Stimulated activated CD8-positive, alpha-beta memory T cell treated with anti-CD3 and anti-CD28 coated beads, Interleukin-2, amount 100 ng/mL, for 48 hours (primary cell): ENCODE measurements at regions not wholly inside any gene's neighbourhood (a gene's known extent, or its start where the extent isn't known, plus 50 kb on each side); places are given as distances from the start of the nearest gene placed in this dataset.

Experiments used
- DNase-seq, 2 donors: peaks; one replicate each; pipeline ENCODE4 v3.0.0-alpha.2; 2020; ENCODE audit warnings: low read depth in 2 of 2

DNA sequence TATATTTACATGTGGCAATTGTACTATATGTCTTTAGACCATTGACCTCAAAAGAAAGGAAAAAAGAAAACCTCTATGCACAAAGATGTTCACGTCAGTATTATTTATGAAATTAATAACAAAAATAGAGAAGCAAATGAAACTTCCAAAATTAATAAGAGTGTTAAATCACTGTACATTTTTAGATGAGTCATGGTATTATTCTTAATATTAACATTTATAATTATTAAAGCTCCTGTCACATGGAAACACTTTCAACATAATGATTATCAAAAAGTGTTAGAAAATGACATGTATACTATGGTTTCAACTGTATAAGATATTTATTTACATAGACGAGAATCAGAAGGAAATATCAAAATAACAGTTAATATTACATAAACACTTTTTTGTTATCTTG, 324.9 kb upstream of the RUNX1 start:
- DNase-seq = no peak

DNA sequence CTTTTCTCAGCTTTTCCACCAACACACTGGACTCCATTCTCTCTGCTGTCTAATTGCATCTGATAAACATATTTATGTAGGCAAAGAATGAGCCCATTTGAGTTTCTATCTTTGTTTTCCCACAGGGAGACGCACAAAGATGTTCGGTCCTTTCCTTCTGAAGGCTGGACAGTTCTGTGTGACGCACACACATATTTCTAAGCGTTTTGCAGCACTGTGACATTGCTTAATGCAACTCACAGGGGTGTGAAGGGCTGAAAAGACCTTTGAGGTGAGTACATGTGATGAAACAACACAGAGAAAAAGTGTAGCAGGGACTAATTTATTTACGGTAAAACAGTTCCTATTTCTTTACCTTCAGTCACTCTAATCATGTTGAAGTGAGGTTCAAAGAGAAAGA, 323.1 kb upstream of the RUNX1 start:
- no peak for DNase-seq

DNA sequence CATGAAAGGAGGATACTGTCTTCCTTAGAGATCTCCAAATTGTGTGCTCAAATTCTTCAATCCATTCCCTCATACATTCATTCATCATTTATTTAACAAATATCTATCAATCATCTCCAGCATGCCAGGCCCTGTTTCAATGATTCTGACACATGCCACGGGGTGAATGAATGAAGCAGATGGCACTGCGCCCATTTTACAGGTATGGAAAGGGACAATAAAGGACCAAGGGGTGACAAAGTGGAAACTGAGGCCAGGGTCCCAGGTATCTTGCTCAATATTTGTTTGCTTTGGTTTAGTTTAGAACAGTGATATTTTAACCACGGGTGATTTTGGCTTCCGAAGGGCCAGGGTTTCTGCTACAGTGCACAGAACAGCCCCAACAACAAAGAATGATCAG, 321.6 kb upstream of the RUNX1 start:
- no peak for DNase-seq

DNA sequence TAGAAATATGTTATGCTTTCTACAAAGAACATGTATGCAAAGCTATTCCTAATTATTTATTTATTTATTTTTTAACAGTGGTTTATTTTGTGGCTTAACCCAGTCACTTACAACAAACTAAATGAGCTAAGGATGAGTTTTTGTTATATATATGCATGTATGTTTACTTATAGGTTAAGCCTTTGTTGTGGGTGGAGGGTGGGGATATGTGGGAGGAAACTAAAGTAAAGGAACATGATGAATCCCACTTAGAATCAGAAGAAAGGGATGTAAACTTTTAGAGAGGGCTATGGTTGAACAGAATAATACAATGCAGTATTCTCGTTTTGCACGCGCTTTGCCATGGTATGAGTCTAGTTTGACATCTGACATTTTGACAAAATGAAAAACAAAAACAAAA, 321.0 kb upstream of the RUNX1 start:
- DNase-seq = no peak

DNA sequence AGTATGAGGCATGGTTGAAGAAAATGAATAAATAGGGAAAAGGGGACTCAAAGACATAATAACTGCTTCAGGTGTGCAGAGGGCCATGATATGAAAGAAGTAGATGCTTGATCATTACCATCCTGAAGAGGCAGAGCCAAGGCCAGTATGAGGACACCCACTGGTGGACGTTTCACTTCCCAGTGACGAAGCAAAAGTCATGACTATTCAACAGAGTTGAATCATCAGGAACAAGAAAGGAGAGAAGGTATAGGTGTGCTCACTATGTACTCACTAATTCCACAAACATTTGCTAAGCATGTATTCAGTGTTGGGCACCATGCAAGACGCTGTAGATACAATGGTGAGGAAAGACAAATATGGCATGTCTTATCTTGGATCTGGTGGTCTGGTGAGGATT, 319.2 kb upstream of the RUNX1 start:
- no peak for DNase-seq

DNA sequence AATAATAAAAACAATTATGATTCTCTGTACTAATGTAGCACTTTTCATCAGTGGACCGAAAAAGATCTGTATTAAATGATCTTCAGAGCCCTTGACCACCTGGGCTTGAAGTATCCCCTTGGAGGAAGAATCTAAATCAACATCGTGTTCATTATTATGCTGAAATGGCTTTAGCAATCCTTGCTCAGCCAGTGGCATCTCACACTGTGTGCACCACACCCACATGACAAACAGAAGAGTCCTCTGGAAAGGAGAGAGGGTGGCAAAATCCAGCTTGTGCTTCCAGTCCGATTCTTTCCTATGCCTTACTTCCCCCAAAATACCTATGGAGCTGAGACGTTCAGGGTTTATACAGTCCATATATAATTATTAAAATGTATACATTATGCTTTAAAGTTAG, 318.5 kb upstream of the RUNX1 start:
- no peak for DNase-seq

DNA sequence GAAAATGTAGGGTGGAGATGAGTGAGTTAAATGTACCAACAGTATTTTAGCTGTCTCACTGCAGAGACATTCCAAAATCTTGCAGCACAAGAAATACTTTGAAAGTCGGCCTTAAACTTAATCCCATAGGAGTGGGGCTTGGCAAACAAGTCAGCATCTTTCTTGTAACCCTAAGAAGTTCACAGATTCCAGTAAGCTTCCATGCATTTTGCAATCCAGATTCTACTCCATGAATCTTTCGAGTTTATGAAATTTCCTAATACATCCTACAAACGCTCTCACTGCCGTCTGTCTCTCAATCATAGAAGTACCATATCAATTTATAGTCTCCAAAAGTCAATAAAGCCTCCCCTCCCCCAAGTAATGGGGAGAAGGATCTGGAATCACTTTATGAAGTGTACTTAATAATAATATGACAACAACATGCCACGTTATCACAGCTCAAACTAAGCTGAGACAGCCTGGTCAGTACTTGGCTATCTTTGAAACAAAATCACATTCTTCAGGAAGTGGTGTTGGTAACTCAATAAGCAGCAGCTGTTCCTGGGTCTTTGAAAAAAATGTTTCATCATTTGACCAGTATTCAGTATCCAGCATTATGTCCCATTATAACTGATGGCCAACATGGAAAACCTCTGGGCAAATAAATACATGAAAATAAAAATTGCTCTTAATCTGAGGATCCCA, 317.4 kb upstream of the RUNX1 start:
- DNase-seq = no peak

DNA sequence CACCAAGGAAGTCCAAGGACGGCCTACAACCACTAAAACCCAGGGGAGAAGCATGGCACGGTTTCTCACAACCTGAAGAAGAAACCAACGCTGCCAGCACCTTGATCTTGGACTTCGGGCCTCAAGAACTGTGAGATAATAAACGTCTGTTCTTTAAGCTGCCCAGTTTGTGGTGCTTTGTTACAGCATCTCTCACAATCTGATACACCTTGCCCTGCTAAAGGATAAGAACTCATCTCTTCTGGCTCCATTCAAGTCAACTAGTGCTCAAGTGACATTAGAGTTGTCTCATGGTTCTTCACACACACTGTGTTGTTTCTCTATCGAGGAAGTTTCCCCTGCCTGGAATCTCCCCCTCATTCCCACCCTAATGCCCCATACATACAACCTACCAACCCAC, 314.4 kb upstream of the RUNX1 start:
- no peak for DNase-seq

DNA sequence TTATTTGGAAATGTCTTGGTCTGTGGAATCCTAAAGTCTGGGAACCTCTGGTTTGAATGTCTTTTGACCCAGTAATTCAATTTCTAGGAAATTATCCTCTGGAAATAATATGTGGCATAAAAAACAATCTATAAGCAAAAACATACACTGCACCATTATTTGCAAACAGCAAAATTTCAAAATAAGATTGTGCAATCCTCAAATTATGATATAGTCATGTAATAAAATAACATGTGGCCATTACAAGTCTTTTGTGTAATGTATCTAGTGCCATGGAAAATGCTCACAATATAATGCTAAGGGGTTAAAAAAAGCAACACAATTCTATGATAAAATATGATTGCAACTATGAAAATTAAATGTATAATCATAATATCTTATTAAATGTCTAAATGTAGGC, 312.9 kb upstream of the RUNX1 start:
- DNase-seq = no peak

DNA sequence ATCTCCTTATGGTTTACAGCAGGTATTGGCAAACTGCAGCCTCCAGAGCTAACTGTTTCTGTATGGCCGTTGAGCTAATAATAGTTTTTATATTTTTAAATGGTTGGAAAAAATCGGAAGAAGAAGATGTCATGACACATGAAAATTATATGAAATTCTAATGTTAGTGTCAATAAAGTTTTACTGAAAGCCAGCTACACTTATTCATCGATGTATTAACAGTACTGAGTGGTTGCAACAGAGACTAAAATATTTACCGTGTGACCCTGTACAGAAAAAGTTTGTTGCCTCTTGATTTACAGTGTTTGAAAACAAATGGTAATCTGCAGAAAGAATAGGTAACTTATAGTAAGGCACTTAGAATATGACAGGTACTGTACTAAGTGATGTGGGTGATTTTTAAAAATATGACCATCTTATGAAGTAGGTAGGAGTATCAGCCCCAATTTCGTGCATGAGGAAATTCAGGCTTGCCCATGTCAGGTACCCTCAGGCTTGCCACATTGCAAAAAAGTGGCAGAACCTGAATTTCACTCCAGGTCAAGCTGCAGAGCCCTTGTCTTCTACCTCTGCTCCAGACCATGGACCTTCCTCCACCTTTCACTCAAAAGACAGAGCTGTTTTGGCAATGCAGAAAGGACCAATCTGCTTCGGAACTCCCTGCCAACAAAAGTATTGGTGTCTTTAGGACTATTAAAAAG, 311.9 kb upstream of the RUNX1 start:
- no peak for DNase-seq

DNA sequence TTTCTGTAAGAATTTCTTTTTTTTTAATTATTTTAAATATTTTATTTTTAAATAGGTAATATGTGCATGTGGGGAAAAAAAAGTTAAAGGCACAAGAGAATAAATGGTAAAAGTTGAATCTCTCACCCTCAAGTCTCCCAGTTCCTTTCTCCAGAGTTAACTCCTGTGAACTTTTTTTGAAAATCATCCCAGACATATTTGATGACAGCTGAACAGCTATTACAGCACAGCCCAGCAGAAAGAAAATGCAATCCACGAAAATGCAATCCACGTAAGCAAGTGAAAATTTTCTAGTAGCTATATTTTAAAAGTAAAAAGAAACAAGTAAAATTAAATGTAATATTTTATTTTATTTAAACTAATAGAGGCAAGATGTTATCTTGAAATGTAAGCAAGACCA, 310.0 kb upstream of the RUNX1 start:
- no peak for DNase-seq

DNA sequence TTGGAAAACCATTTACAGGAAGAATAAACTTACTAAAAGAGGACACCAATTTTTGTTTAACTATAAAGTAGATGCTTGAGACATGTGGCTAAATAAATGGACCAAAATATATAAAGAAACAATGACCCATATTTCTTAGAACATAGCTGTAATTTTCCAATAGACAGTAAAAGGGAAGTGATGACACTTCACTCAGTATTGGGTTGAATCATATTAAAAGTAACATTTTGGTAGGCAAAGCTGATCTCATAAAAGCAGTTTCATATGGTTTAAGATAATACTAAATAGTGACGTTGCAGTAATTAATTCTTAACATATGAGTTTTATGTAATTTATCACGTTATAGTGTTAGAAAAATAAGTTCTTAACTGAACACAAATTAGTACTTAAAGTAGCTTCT, 308.9 kb upstream of the RUNX1 start:
- DNase-seq = no peak

DNA sequence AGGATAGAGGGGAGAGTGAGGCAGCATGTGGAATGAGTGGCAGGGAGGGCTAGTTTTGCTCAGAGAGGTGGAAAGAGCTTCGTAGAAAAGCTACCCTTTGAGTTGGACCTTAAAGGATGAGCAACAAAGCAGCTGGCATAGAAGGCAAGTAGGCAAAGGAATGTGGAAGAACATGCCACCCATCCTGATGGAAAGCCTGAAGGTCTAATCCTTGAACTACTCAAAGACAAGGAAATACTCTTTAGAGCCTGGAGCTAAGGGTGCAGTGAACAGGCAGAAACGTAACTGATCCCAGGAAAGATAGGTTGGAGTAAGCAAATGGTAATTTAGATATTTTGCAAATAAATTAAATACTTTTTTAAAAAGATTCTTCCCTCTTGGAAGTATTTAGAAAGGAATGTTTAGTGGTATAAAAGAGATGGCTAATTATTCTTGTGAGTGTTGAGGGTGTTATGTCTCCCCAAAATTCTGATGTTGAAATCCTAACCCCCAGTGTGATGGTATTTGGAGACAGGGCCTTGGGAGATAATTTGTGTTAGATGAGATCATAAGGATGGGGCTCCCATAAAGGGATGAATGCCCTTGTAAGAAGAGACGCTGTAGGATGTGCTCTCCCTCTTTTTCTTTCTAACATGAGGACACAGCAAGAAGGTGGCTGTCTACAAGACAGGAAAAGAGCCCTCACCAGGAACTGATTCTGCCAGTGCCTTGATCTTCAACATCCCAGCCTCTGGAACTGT, 308.1 kb upstream of the RUNX1 start:
- no peak for DNase-seq

DNA sequence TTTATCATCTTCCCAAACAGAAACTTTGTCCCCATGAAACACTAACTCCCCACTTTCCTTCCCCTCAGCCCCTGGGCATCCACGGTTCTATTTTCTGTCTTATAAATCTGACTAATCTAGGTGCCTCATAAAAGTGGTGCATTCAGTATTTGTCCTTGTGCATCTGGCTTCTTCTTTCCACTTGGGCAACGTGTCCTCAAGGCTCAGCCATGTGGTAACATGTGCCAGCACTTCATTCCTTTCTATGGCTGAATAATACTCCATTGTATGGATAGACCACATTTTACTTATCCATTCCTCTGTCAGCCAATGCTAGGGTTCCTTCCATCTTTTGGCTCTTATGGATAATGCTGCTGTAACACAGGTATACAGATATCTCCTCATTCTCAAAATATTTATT, 305.0 kb upstream of the RUNX1 start:
- no peak for DNase-seq

DNA sequence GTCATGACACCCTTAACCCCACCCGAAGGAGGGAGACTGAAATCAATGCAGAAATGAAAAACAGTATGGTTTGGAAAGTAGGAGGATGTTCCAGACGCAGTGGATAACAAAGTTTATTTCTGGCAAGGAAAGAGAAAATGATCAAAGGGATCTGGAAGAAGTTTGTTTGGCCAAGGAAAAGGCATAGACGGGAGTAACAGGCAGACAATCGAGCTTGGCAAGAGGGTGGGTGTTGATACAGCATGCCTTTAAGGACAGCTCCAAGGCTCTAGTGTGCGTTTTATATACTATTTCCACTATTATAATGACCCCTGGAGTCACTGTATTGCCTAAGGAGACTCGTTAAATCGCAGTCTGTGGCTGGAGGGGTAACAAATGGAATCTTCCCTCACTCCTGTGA, 303.7 kb upstream of the RUNX1 start:
- no peak for DNase-seq

DNA sequence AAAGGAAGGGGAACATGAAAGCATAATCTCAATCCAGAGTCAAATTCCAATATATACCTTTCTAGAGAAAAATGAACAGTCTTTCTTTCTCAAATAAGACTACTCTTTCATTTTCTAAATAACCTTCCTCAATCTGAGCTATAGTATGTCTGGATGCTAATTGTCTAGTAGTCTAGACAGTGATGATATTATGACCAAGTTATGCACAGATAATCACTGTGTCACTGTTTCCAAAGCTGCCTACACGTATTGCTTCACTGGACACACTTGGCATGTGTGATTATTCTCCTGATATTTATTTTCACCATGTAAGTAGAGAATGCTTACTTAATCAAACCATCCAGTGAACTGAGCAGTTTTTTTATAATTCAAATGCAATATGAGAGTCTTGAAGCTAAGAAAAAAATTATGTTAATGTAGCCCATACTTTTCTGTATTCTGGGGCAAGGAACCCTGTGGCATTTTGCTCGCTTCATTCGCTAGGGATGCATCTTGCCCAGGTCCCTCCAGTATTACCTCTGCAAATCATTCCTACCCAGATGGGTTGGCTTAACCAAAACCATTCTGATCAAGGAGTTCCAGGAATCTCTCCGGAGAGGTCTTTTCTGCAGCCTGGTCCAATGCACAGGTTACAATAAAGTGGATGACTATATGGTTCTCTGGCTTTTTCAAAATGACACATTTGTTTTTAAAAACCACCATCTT, 303.1 kb upstream of the RUNX1 start:
- no peak for DNase-seq

DNA sequence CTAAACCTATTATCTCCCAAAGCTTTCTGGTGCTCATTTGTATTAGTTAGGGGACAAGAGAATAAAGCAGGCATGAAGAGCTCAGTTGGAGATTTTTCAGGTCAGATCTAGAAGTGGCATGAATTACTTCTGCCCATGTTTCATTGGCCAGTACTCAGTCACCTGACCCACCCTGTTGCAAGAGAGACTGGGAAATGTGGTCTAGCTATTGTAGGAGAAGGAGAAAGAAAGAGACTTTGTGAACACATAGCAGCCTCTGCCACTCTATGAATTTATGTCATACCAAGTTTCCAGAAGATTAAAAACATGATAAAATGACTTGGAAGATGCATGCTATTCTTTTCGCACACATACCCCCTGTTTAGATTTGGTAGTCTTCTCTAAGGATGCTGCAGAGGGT, 302.3 kb upstream of the RUNX1 start:
- no peak for DNase-seq

DNA sequence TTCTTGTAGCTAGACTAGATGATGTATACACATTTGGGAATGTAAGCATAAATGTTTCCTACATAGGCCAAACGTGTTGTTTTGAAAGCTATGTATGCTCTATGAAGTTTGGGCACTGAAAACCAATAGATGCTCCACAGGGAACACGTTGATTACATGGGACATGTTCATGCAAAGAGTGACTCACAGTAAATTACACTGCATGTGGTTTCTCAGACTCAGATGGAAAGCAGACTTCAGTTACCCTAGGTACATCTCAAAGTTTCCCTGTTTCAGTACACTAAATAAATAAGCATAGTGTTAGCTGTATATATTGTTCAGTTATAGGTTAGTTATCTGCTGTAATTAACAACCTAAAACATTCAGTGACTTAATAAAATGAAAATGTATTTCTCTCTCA, 301.9 kb upstream of the RUNX1 start:
- DNase-seq = no peak

DNA sequence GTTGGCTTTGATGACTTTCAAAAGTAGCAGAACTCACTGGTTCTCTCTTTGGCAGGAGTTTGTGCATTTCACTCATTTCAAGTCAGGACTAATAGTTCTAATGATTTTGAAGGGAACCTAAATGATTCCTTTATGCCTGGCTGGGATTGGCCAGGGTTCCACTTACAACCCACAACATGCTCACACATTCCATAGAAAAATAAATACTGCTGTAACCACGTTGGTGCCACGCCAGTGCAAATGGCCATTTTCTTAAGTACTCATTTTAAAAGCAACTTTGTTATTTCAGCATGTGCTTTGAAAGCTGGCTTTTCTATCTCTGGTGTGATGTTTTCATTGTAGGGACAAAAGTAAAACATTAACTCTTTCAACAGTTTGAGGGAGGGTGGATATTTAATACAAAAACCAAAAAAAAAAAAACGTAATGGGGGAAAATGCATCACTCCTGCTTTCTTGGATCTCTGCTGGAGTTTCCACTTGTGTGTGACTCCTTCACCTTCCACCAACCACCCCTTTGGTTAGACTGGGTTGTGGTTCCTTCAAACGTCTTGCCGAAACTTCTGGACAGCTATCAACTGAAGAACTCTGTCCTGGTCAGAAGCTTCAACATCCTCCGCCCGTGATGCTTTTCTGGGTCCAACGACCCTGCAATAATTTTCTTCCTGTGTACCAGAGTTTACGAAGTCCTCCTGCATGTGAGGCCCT, 300.4 kb upstream of the RUNX1 start:
- no peak for DNase-seq

DNA sequence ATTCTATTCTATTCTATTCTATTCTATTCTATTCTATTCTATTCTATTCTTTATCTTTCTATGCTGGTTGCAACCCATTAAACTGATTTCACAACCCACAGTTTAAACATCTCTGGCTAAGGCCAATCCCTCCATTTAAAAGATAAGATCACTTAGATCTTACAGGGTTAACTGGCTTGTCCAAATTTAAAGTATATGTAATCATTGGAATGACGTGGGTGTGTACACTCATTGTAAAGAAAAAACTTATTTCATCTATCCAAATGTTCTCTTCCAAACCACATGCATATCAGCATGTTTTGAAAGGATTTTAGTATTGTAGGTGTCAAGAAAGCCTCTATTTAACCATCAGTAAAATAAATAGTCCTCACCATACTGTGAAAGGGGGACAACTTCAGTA, 299.6 kb upstream of the RUNX1 start:
- no peak for DNase-seq

DNA sequence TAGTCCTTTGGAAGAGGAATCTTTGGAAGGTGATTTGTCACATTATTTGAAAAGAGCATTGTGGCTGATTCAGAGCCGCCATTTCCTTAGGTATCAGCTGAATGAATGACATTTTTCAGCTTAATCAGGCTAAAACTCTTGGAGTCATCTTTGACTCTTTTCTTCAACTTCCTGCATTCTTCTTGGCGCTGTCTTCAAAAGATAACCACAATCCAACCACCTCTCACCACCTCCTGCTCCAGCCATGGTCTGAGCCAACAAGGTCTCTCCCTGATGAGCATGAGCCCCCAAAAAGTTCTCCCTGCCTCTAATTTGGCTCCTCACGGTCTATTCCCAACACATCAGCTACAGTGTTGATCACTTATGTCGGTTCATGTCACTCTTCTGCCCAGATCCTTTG, 297.6 kb upstream of the RUNX1 start:
- no peak for DNase-seq

DNA sequence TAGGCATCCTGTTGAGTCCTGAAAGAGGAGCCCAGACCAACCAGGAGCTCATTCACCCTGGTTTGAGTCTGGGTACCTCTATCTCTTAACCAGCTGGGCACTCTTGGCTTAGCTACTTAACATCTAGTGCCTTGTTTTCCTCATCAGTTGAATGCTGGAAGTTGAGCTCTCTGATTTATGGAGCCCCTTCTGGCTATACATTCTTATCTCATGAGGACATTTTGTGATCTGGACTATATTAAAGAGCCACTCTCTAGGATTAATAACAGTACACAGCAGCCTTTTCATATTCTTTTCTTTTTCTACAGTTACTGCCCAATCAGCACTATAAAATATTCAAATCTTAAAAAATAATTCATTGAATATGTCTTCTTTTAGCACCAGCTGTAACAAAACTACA, 296.9 kb upstream of the RUNX1 start:
- no peak for DNase-seq
